ENCODE measurements at regions not wholly inside any gene's neighbourhood (a gene's known extent, or its start where the extent isn't known, plus 50 kb on each side); places are given as distances from the start of the nearest gene placed in this dataset.

- no peak for TF ChIP-seq CTCF (IDR thresholded peaks at IDR 0.05; ENCODE audit: low read depth, low read length)
- TF ChIP-seq EZH2phosphoT487 (IDR thresholded peaks at IDR 0.05; ENCODE audit: low read depth) = no peak
Observed at GRCh38 chr21:25343774-25344545, 263.3 kb downstream of the MRPL39 start.

All from OCI-LY3 (cell line).